PC-3 (cell line): ENCODE measurements at regions not wholly inside any gene's neighbourhood (a gene's known extent, or its start where the extent isn't known, plus 50 kb on each side); places are given as distances from the start of the nearest gene placed in this dataset.

ENCODE experiments used
- ATAC-seq: fragments of 200-7000 bp; cut with Tn5 transposase; 2 replicates; pipeline ENCODE4 v1.9.1; 2020; ENCODE audit warnings: mild to moderate bottlenecking, moderate library complexity
- BruUV-seq: library from RNA; stranded (reverse); fragments of 400-500 nt; replicated peaks from 2 replicates; lab custom pipeline; 2021; lab: Mats Ljungman, UMichigan
- CTCF ChIA-PET: fragments of 300-600 bp; sonication (Branson Sonifier 250); formaldehyde crosslinking; loops from one replicate; lab custom pipeline; 2022; ENCODE audit warnings: antibody characterized with exemption; lab: Charles Lee
- POLR2A ChIA-PET: fragments of 300-600 bp; sonication (Branson Sonifier 250); formaldehyde crosslinking; loops from one replicate; lab custom pipeline; 2022; ENCODE audit warnings: antibody characterized with exemption; ENCODE audit not compliant: unreplicated experiment; lab: Charles Lee
- DNase-seq: peaks from one replicate; pipeline ENCODE4 v3.0.0-alpha.2; 2015
- H2AFZ ChIP-seq: fragments of 300-600 bp; sonication (generic); 2 replicates; pipeline ENCODE4 v1.6.0; 2016; ENCODE audit warnings: antibody characterized with exemption, low read length
- H3F3A ChIP-seq: fragments of 300-600 bp; sonication (generic); one replicate; pipeline ENCODE4 v1.6.0; 2017; ENCODE audit warnings: antibody characterized with exemption, low read length, control low read depth, mild to moderate bottlenecking; ENCODE audit not compliant: unreplicated experiment
- H3K27ac ChIP-seq: fragments of 300-600 bp; sonication (generic); 2 replicates; pipeline ENCODE4 v1.5.1; 2016; ENCODE audit warnings: mild to moderate bottlenecking, low read length
- H3K27me3 ChIP-seq: fragments of 300-600 bp; sonication (generic); 2 replicates; pipeline ENCODE4 v1.6.1; 2016; ENCODE audit warnings: low read length, mixed read lengths
- H3K36me3 ChIP-seq: fragments of 300-600 bp; sonication (generic); 2 replicates; pipeline ENCODE4 v1.6.1; 2016; ENCODE audit warnings: low read depth, mixed run types, low read length, mixed read lengths
- H3K4me1 ChIP-seq: fragments of 300-600 bp; sonication (generic); 2 replicates; pipeline ENCODE4 v1.5.1; 2016; ENCODE audit warnings: low read length; ENCODE audit not compliant: insufficient read depth
- H3K4me2 ChIP-seq: fragments of 300-600 bp; sonication (generic); 2 replicates; pipeline ENCODE4 v1.6.0; 2016; ENCODE audit warnings: low read length
- H3K4me3 ChIP-seq: fragments of 300-600 bp; sonication (generic); 2 replicates; pipeline ENCODE4 v1.5.1; 2016; ENCODE audit warnings: mild to moderate bottlenecking, low read length, mixed read lengths
- H3K79me2 ChIP-seq: fragments of 300-600 bp; sonication (generic); 2 replicates; pipeline ENCODE4 v1.6.1; 2017; ENCODE audit warnings: low read length, mixed read lengths
- H3K9ac ChIP-seq: fragments of 300-600 bp; sonication (generic); 2 replicates; pipeline ENCODE4 v1.6.0; 2016; ENCODE audit warnings: mild to moderate bottlenecking, low read length
- H3K9me2 ChIP-seq: fragments of 300-600 bp; sonication (generic); replicated peaks from 2 replicates; pipeline ENCODE4 v1.6.1; 2016; ENCODE audit warnings: mixed run types, low read length, mixed read lengths
- H3K9me3 ChIP-seq: fragments of 300-600 bp; sonication (generic); 2 replicates; pipeline ENCODE4 v1.6.1; 2016; ENCODE audit warnings: low read length, mixed read lengths
- H4K20me1 ChIP-seq: fragments of 300-600 bp; sonication (generic); 2 replicates; pipeline ENCODE4 v1.6.1; 2016; ENCODE audit warnings: low read length, mixed read lengths
- CTCF ChIP-seq: fragments of 300-600 bp; sonication (generic); conservative IDR thresholded peaks from 2 replicates; pipeline ENCODE4 v1.5.1; 2017; ENCODE audit warnings: antibody characterized with exemption, low read depth, mild to moderate bottlenecking, low read length
- EZH2 ChIP-seq: fragments of 300-600 bp; sonication (generic); IDR thresholded peaks from one replicate; pipeline ENCODE4 v1.6.1; 2017; ENCODE audit warnings: antibody characterized with exemption, mild to moderate bottlenecking, low read length; ENCODE audit not compliant: unreplicated experiment
- EZH2phosphoT487 ChIP-seq: fragments of 300-600 bp; sonication (generic); IDR thresholded peaks from 2 replicates; pipeline ENCODE4 v1.6.1; 2018; ENCODE audit warnings: mild to moderate bottlenecking, antibody characterized with exemption, low read length, borderline replicate concordance
- intact Hi-C: fragments of 100-400 bp; cut with micrococcal nuclease; formaldehyde crosslinking; loops from 2 replicates; pipeline ENCODE4 v1.9.0; 2023

GRCh38 chr12:98431089-98431488 lies 84.3 kb upstream of the TMPO start:
- POLR2A ChIA-PET: no interaction called here
- CTCF ChIA-PET: no interaction called here
- H3K4me1 ChIP-seq: no peaks in the 10 kb centered on the region
- H3K4me3 ChIP-seq: no peak overlapping the region
- no peaks in the 10 kb centered on the region; the same call in 1 of the 2 replicates for H3K27me3 ChIP-seq
- intact Hi-C loops: no loop called here
- no peaks in the 10 kb centered on the region for H4K20me1 ChIP-seq
- H3K4me2 ChIP-seq: no peak overlapping the region
- H3K9me2 ChIP-seq: no peaks in the 10 kb centered on the region
- no peaks in the 10 kb centered on the region for H3K9me3 ChIP-seq
- ATAC-seq (no peak), DNase-seq (no peak)
- no peak overlapping the region for H3K9ac ChIP-seq
- TF ChIP-seq EZH2 (no peak), CTCF (no peak), EZH2phosphoT487 (no peak)
- no TSS peak for BruUV-seq
- H3K79me2 ChIP-seq: no peaks in the 10 kb centered on the region
- H3F3A ChIP-seq: no peaks in the 10 kb centered on the region
- no peak overlapping the region for H2AFZ ChIP-seq
- H3K36me3 ChIP-seq: no peaks in the 10 kb centered on the region
- H3K27ac ChIP-seq: no peak overlapping the region

GRCh38 chr12:98437166-98437565 lies 78.2 kb upstream of the TMPO start:
- POLR2A ChIA-PET: no interaction called here
- intact Hi-C loops: no loop called here

More at GRCh38 chr12:98437166-98437565, 78.2 kb upstream of the TMPO start:
- peaks cover 6% of the 10 kb centered on the region; the same call in 1 of the 2 replicates for H3K4me1 ChIP-seq
- no peak for TF ChIP-seq EZH2
- TF ChIP-seq CTCF: no peak
- no peak for TF ChIP-seq EZH2phosphoT487
- no TSS peak for BruUV-seq
- no peak overlapping the region for H3K4me3 ChIP-seq
- H3K36me3 ChIP-seq: no peaks in the 10 kb centered on the region
- H3K9me2 ChIP-seq: no peaks in the 10 kb centered on the region
- no peak overlapping the region for H2AFZ ChIP-seq
- CTCF ChIA-PET: no interaction called here
- no peaks in the 10 kb centered on the region for H3K79me2 ChIP-seq
- H4K20me1 ChIP-seq: no peaks in the 10 kb centered on the region
- no peak for DNase-seq
- no peak overlapping the region for H3K9ac ChIP-seq
- ATAC-seq: no peak
- no peak overlapping the region for H3K4me2 ChIP-seq
- H3F3A ChIP-seq: no peaks in the 10 kb centered on the region
- H3K27ac ChIP-seq: no peak overlapping the region
- H3K9me3 ChIP-seq: no peaks in the 10 kb centered on the region
- H3K27me3 ChIP-seq: peaks cover 2% of the 10 kb centered on the region
